ENCODE measurements at regions not wholly inside any gene's neighbourhood (a gene's known extent, or its start where the extent isn't known, plus 50 kb on each side); places are given as distances from the start of the nearest gene placed in this dataset.
"Not testable (repeated sequence)": the region's sequence is repeated elsewhere in the genome, so short reads cannot be mapped to it uniquely, and the experiment has no call there.

- no peaks in the 10 kb centered on the region for H3K9me3 Mint-ChIP-seq
- H3K27ac Mint-ChIP-seq: no peak overlapping the region
- no peaks in the 10 kb centered on the region for H3K27me3 Mint-ChIP-seq (ENCODE audit: insufficient read depth)
- H3K4me3 Mint-ChIP-seq: no peak overlapping the region
- intact Hi-C loops (cut with micrococcal nuclease): no loop called here
- no peak for DNase-seq (ENCODE audit: low spot score)
- H3K4me1 Mint-ChIP-seq (ENCODE audit: low read depth): no peaks in the 10 kb centered on the region
- no peaks in the 10 kb centered on the region for H3K36me3 Mint-ChIP-seq (ENCODE audit: low read depth)
These were observed 87.3 kb upstream of the PRR23C start for GRCh38 chr3:139131951-139132350.

DNA sequence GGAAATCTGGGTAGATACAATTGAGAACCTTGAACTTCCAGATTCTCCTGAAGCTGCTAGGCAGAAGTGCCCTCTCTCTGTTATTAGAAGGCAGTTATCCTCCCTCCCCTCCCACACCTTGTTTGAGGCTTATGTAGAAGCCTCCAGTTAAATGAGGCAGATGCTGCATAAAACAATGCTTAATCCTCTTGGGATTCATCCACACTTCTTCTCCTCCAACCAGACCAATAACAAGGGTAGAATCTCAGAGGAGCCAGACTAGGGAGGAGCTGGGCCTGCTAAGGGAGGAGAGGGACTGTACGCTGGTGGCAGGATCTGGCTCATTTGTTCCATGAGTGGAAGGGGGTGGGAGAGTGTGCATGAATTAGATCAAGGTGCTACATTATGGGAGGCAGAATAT, 88.3 kb upstream of the PRR23C start:
- intact Hi-C loops (cut with micrococcal nuclease): no loop called here
- Mint-ChIP-seq H3K27ac (no peak overlapping the region), H3K36me3 (ENCODE audit: low read depth) (no peaks in the 10 kb centered on the region)

DNA sequence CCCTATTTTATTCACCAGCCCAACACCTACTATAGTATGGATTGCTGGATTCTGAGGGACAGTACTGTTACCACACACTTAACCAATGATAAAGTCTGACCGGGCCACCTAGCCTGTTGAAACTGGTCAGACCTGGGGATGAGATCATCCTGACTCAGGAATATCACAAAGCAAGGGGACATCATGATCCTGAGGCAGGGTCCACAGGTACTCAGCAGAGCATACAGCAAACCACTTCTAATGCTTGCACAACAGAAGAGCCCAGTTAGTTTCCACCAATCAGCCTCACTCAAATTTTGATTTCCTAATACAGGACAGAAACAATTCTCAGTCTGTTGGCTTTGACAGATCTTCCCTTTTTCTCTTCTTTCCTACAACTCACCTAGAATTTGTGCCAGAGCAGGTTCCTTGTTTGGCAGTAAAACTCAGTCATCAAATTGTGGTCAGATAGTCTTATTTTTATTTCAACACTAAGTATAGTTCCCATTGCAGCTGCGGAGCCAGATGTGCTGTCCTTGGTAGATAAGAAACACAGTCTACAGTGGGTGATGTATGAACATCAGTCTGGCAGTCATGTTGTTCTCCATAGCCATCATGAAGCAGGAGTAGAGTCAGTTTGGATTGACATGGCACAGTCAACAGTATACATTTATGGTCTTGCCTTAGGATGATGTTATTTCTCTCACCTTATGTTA, 90.1 kb upstream of the PRR23C start:
- H3K27ac Mint-ChIP-seq: no peak overlapping the region
- no peaks in the 10 kb centered on the region for H3K36me3 Mint-ChIP-seq (ENCODE audit: low read depth)
- intact Hi-C loops (cut with micrococcal nuclease): no loop called here
- no peak overlapping the region for H3K4me3 Mint-ChIP-seq
- H3K9me3 Mint-ChIP-seq: no peaks in the 10 kb centered on the region
- H3K4me1 Mint-ChIP-seq (ENCODE audit: low read depth): no peaks in the 10 kb centered on the region
- DNase-seq (ENCODE audit: low spot score): no peak
- H3K27me3 Mint-ChIP-seq (ENCODE audit: insufficient read depth): no peaks in the 10 kb centered on the region

More for the DNA sequence above, 88.3 kb upstream of the PRR23C start:
- Mint-ChIP-seq H3K27me3 (ENCODE audit: insufficient read depth) (no peaks in the 10 kb centered on the region), H3K4me1 (ENCODE audit: low read depth) (no peaks in the 10 kb centered on the region), H3K4me3 (no peak overlapping the region), H3K9me3 (no peaks in the 10 kb centered on the region)
- DNase-seq (ENCODE audit: low spot score): no peak

DNA sequence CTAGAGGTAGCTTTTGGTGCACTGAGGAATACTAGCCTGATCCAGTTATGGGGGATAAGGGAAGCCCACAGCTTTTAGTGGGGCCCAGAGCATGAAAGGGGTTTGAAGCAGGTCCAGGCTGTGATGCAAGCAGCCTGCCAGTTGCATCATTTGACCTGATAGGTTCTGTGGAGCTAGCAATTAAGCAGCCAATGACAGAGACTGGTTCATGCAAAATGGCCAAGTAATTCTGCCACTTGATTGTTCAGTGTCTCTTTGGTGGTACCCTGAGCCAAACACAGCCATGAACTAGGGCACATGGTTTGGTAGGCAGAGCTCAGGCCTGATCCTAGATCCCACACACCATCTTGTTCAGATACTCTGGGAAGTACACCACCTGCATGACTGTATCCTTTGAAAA, 91.0 kb upstream of the PRR23C start:
- H3K4me1 Mint-ChIP-seq (ENCODE audit: low read depth): no peaks in the 10 kb centered on the region
- no peak overlapping the region for H3K4me3 Mint-ChIP-seq
- no peaks in the 10 kb centered on the region for H3K36me3 Mint-ChIP-seq (ENCODE audit: low read depth)

GRCh38 chr3:139136469-139137202, 91.9 kb upstream of the PRR23C start:
- no peaks in the 10 kb centered on the region for H3K4me1 Mint-ChIP-seq (ENCODE audit: low read depth)
- intact Hi-C loops (cut with micrococcal nuclease): no loop called here
- H3K27ac Mint-ChIP-seq: no peak overlapping the region
- no peaks in the 10 kb centered on the region for H3K36me3 Mint-ChIP-seq (ENCODE audit: low read depth)
- H3K9me3 Mint-ChIP-seq: no peaks in the 10 kb centered on the region
- H3K27me3 Mint-ChIP-seq (ENCODE audit: insufficient read depth): no peaks in the 10 kb centered on the region
- H3K4me3 Mint-ChIP-seq: no peak overlapping the region
- DNase-seq (ENCODE audit: low spot score): no peak

More for the DNA sequence above, 91.0 kb upstream of the PRR23C start:
- H3K9me3 Mint-ChIP-seq: no peaks in the 10 kb centered on the region
- DNase-seq (ENCODE audit: low spot score): no peak
- no peak overlapping the region for H3K27ac Mint-ChIP-seq
- intact Hi-C loops (cut with micrococcal nuclease): no loop called here
- H3K27me3 Mint-ChIP-seq (ENCODE audit: insufficient read depth): no peaks in the 10 kb centered on the region

DNA sequence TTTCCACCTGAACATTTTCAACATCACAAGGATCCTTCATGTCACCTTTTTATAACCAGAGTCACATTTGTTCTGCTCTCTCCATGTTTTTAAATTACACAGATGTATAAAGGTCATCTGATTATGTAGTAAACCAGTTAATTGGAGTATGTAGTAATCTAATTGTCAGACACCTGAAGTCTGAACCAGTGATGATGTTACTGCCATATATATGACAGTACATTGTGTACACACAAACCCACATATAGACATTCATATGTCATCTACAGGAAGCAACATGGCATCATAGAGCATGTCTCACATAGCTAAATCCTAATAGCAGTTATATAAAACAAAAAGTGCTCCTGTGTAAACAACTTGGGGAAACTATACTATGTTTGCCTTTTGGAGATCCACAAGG, 95.9 kb upstream of the PRR23C start:
- Mint-ChIP-seq H3K4me1 (ENCODE audit: low read depth) (no peaks in the 10 kb centered on the region), H3K9me3 (no peaks in the 10 kb centered on the region), H3K27me3 (ENCODE audit: insufficient read depth) (no peaks in the 10 kb centered on the region), H3K36me3 (ENCODE audit: low read depth) (no peaks in the 10 kb centered on the region), H3K4me3 (no peak overlapping the region), H3K27ac (no peak overlapping the region)
- intact Hi-C loops (cut with micrococcal nuclease): no loop called here
- no peak for DNase-seq (ENCODE audit: low spot score)

- not testable (repeated sequence) for H3K4me1 Mint-ChIP-seq (ENCODE audit: low read depth); H3K4me3 Mint-ChIP-seq
These were observed 101.3 kb upstream of the PRR23C start for GRCh38 chr3:139145980-139146379.

GRCh38 chr3:139151530-139151929, 106.8 kb upstream of the PRR23C start:
- H3K9me3 Mint-ChIP-seq: no peaks in the 10 kb centered on the region
- no peak overlapping the region for H3K27ac Mint-ChIP-seq
- intact Hi-C loops (cut with micrococcal nuclease): no loop called here
- H3K36me3 Mint-ChIP-seq (ENCODE audit: low read depth): no peaks in the 10 kb centered on the region
- no peak overlapping the region for H3K4me3 Mint-ChIP-seq
- DNase-seq (ENCODE audit: low spot score): no peak
- H3K4me1 Mint-ChIP-seq (ENCODE audit: low read depth): no peaks in the 10 kb centered on the region
- peaks cover 9% of the 10 kb centered on the region for H3K27me3 Mint-ChIP-seq (ENCODE audit: insufficient read depth)

More at GRCh38 chr3:139145980-139146379, 101.3 kb upstream of the PRR23C start:
- DNase-seq (ENCODE audit: low spot score); H3K27me3 Mint-ChIP-seq (ENCODE audit: insufficient read depth); H3K27ac Mint-ChIP-seq; intact Hi-C loops (cut with micrococcal nuclease); H3K9me3 Mint-ChIP-seq; H3K36me3 Mint-ChIP-seq (ENCODE audit: low read depth): not testable (repeated sequence)

- H3K9me3 Mint-ChIP-seq; H3K27me3 Mint-ChIP-seq (ENCODE audit: insufficient read depth); intact Hi-C loops (cut with micrococcal nuclease); DNase-seq (ENCODE audit: low spot score); H3K4me1 Mint-ChIP-seq (ENCODE audit: low read depth); H3K36me3 Mint-ChIP-seq (ENCODE audit: low read depth); H3K4me3 Mint-ChIP-seq; H3K27ac Mint-ChIP-seq: not testable (repeated sequence)
These were observed 108.7 kb upstream of the PRR23C start for GRCh38 chr3:139153434-139153833.

- DNase-seq (ENCODE audit: low spot score): no peak
- Mint-ChIP-seq H3K36me3 (ENCODE audit: low read depth) (no peaks in the 10 kb centered on the region), H3K4me3 (no peak overlapping the region), H3K4me1 (ENCODE audit: low read depth) (no peaks in the 10 kb centered on the region), H3K9me3 (no peaks in the 10 kb centered on the region), H3K27ac (no peak overlapping the region), H3K27me3 (ENCODE audit: insufficient read depth) (peaks cover 11% of the 10 kb centered on the region)
- intact Hi-C loops (cut with micrococcal nuclease): no loop called here
These were observed 112.7 kb upstream of the PRR23C start for GRCh38 chr3:139157161-139157932.

- H3K4me3 Mint-ChIP-seq: no peak overlapping the region
- intact Hi-C loops (cut with micrococcal nuclease): no loop called here
- no peaks in the 10 kb centered on the region for H3K9me3 Mint-ChIP-seq
- H3K4me1 Mint-ChIP-seq (ENCODE audit: low read depth): no peaks in the 10 kb centered on the region
- H3K27me3 Mint-ChIP-seq (ENCODE audit: insufficient read depth): peaks cover 4% of the 10 kb centered on the region
- no peak for DNase-seq (ENCODE audit: low spot score)
- H3K27ac Mint-ChIP-seq: no peak overlapping the region
- no peaks in the 10 kb centered on the region for H3K36me3 Mint-ChIP-seq (ENCODE audit: low read depth)
These were observed 114.7 kb upstream of the PRR23C start for GRCh38 chr3:139159356-139159755.

- no peak for DNase-seq (ENCODE audit: low spot score)
- H3K4me3 Mint-ChIP-seq: no peak overlapping the region
- H3K4me1 Mint-ChIP-seq (ENCODE audit: low read depth): peaks cover 7% of the 10 kb centered on the region
- H3K27me3 Mint-ChIP-seq (ENCODE audit: insufficient read depth): peaks cover 2% of the 10 kb centered on the region
- H3K9me3 Mint-ChIP-seq: peaks cover 4% of the 10 kb centered on the region
- H3K27ac Mint-ChIP-seq: no peak overlapping the region
- H3K36me3 Mint-ChIP-seq (ENCODE audit: low read depth): no peaks in the 10 kb centered on the region
- intact Hi-C loops (cut with micrococcal nuclease): no loop called here
These were observed 128.8 kb upstream of the PRR23C start for GRCh38 chr3:139173372-139174108.
